Raji (cell line): ENCODE measurements at regions not wholly inside any gene's neighbourhood (a gene's known extent, or its start where the extent isn't known, plus 50 kb on each side); places are given as distances from the start of the nearest gene placed in this dataset.

Experiments used
- POLR2A ChIP-seq: IDR thresholded peaks from 2 replicates; pipeline ENCODE4 v1.6.1; 2011; ENCODE audit warnings: low read depth, low read length, control low read depth; ENCODE audit not compliant: insufficient read depth

- TF ChIP-seq POLR2A: no peak
Measured at GRCh38 chr3:178170698-178171535, 365.3 kb upstream of the KCNMB2 start.

GRCh38 chr3:178172121-178172520 lies 364.1 kb upstream of the KCNMB2 start:
- no peak for TF ChIP-seq POLR2A

GRCh38 chr3:178174201-178174915 lies 361.9 kb upstream of the KCNMB2 start:
- no peak for TF ChIP-seq POLR2A

- TF ChIP-seq POLR2A: no peak
Measured at GRCh38 chr3:178181088-178181487, 355.1 kb upstream of the KCNMB2 start.

GRCh38 chr3:178181784-178182183 lies 354.5 kb upstream of the KCNMB2 start:
- no peak for TF ChIP-seq POLR2A

- TF ChIP-seq POLR2A: no peak
Measured at GRCh38 chr3:178182337-178182779, 353.9 kb upstream of the KCNMB2 start.

- TF ChIP-seq POLR2A: no peak
Measured at GRCh38 chr3:178184833-178185232, 351.4 kb upstream of the KCNMB2 start.

GRCh38 chr3:178186666-178187065 lies 349.6 kb upstream of the KCNMB2 start:
- TF ChIP-seq POLR2A: no peak

GRCh38 chr3:178189854-178190253 lies 346.4 kb upstream of the KCNMB2 start:
- no peak for TF ChIP-seq POLR2A

- no peak for TF ChIP-seq POLR2A
Measured at GRCh38 chr3:178193846-178194245, 342.4 kb upstream of the KCNMB2 start.

GRCh38 chr3:178194539-178194938 lies 341.7 kb upstream of the KCNMB2 start:
- no peak for TF ChIP-seq POLR2A

GRCh38 chr3:178195824-178196223 lies 340.4 kb upstream of the KCNMB2 start:
- no peak for TF ChIP-seq POLR2A

- TF ChIP-seq POLR2A: no peak
Measured at GRCh38 chr3:178198329-178198728, 337.9 kb upstream of the KCNMB2 start.

GRCh38 chr3:178200316-178200715 lies 335.9 kb upstream of the KCNMB2 start:
- no peak for TF ChIP-seq POLR2A

- TF ChIP-seq POLR2A: no peak
Measured at GRCh38 chr3:178201714-178202113, 334.5 kb upstream of the KCNMB2 start.

- no peak for TF ChIP-seq POLR2A
Measured at GRCh38 chr3:178202194-178202593, 334.0 kb upstream of the KCNMB2 start.
